ENCODE measurements at regions not wholly inside any gene's neighbourhood (a gene's known extent, or its start where the extent isn't known, plus 50 kb on each side); places are given as distances from the start of the nearest gene placed in this dataset.

DNA sequence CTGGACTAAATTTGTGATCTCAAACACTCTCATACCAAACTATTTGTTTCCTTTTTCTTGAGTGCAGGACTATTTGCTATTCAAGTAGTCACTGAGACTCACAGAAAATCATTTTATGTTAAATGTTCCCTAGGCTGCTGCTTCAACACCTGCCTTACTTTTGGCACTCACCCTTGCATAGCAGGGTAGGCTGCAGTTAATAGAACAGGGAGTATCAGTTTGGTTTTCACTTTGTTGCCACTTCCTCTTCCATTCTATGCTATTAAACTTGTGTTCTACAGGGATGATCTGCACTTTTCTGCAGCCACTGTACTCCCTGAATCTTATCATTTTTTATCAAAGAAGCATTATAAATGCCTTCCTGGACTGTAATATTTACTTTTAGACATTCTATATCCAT lies 148.7 kb upstream of the PRMT6 start:
- no peaks in the 10 kb centered on the region for H3K9me3 ChIP-seq (ENCODE audit: control insufficient read depth, low read depth, low read length)
- H3K9me3 Mint-ChIP-seq, result no peaks in the 10 kb centered on the region
- H2BK15ac ChIP-seq (ENCODE audit: low read depth, low read length), result no peak overlapping the region
- H3K4ac ChIP-seq (ENCODE audit: low read depth, low read length), result no peak overlapping the region
- no peaks in the 10 kb centered on the region for H3K23me2 ChIP-seq (ENCODE audit: insufficient read length, low read depth, low read length, poor library complexity, severe bottlenecking)
- no peak overlapping the region for H3K23ac ChIP-seq (ENCODE audit: insufficient read length, low read depth, low read length)
- DNase-seq, result no peak
- H2BK12ac ChIP-seq (ENCODE audit: insufficient read length, low read depth, low read length), result no peak overlapping the region
- no peak overlapping the region for H2BK5ac ChIP-seq (ENCODE audit: insufficient read length, low read length)
- H2BK120ac ChIP-seq (ENCODE audit: low read depth, low read length, poor library complexity, severe bottlenecking), result no peak overlapping the region
- no peak overlapping the region for H3K14ac ChIP-seq (ENCODE audit: insufficient read depth, low read length)
- TF ChIP-seq CTCF (conservative IDR thresholded peaks at IDR 0.05), result no peak
- H3K27ac ChIP-seq (ENCODE audit: insufficient read length, low read depth, low read length), result no peak overlapping the region
- H3K27me3 Mint-ChIP-seq (ENCODE audit: low read depth), result no peaks in the 10 kb centered on the region
- H3K4me1 ChIP-seq (ENCODE audit: insufficient read depth, low read length), result no peaks in the 10 kb centered on the region
- H2BK20ac ChIP-seq (ENCODE audit: low read depth, low read length, poor library complexity, severe bottlenecking), result no peak overlapping the region
- no peaks in the 10 kb centered on the region for H4K20me1 ChIP-seq (ENCODE audit: control insufficient read depth, insufficient read depth, insufficient read length)
- no peak overlapping the region for H2AFZ ChIP-seq (ENCODE audit: low read length)
- no peak overlapping the region for H4K5ac ChIP-seq (ENCODE audit: insufficient read length, low read depth, low read length)
- H3K56ac ChIP-seq (ENCODE audit: insufficient read length, low read depth, low read length), result no peak overlapping the region
- no peaks in the 10 kb centered on the region; a peak in 1 of 7 replicates for H3K36me3 Mint-ChIP-seq (ENCODE audit: insufficient read depth in 1 of 3, low read depth in 3 of 3)
- H3K27ac Mint-ChIP-seq, result no peak overlapping the region
- no peak overlapping the region for H3K4me3 Mint-ChIP-seq
- no peak overlapping the region for H3K9ac ChIP-seq (ENCODE audit: extremely low read depth, insufficient read length, low read length)
- H3T11ph ChIP-seq (ENCODE audit: low read length), result no peak overlapping the region
- H4K91ac ChIP-seq (ENCODE audit: insufficient read length, low read depth, low read length), result no peak overlapping the region
- no peak overlapping the region for H3K18ac ChIP-seq (ENCODE audit: insufficient read length, low read depth, low read length)
- H4K8ac ChIP-seq (replicated peaks; ENCODE audit: insufficient read length, low read depth, low read length), result no peak overlapping the region
- no peak overlapping the region for H3K4me2 ChIP-seq (ENCODE audit: insufficient read depth, insufficient read length, low read length)
- H2AK5ac ChIP-seq (ENCODE audit: insufficient read length, low read length), result no peak overlapping the region
- H3K4me1 Mint-ChIP-seq, result 0 out of 4 replicates have a peak, but pooled peaks cover 0 to 5% of the 10 kb centered on the region in 2 experiments
- H3K79me2 ChIP-seq (ENCODE audit: insufficient read depth, low read length), result no peaks in the 10 kb centered on the region
- H3K27me3 ChIP-seq (ENCODE audit: insufficient read depth, low read length), result no peaks in the 10 kb centered on the region
- H3K79me1 ChIP-seq (ENCODE audit: insufficient read depth, low read depth, low read length, poor library complexity, severe bottlenecking), result no peaks in the 10 kb centered on the region

All from H9 (cell line).